HepG2 (cell line): ENCODE measurements at regions not wholly inside any gene's neighbourhood (a gene's known extent, or its start where the extent isn't known, plus 50 kb on each side); places are given as distances from the start of the nearest gene placed in this dataset.

ENCODE experiments used
- ATAC-seq: fragments of 200-7000 bp; cut with Tn5 transposase; 3 replicates; pipeline ENCODE4 v1.9.1; 2020; ENCODE audit warnings: mild to moderate bottlenecking, moderate library complexity
- BruUV-seq: library from RNA; stranded (reverse); fragments of 400-500 nt; replicated peaks from 2 replicates; lab custom pipeline; 2021; lab: Mats Ljungman, UMichigan
- CTCF ChIA-PET: fragments of 300-600 bp; formaldehyde crosslinking; extraction: SDS; loops from one replicate; lab custom pipeline; 2021; ENCODE audit warnings: low total read pairs, inconsistent platforms, low intra/inter-chr PET ratio; lab: Yijun Ruan, JAX
- POLR2A ChIA-PET: fragments of 350-600 bp; sonication (Branson Sonifier 250); formaldehyde crosslinking; loops from one replicate; lab custom pipeline; 2020; ENCODE audit warnings: antibody characterized with exemption, inconsistent platforms; lab: Yijun Ruan, JAX
- DNase-seq: peaks from one replicate; pipeline ENCODE4 v3.0.0-alpha.2; 2015; ENCODE audit warnings: low spot score
- FAIRE-seq: peaks from 3 replicates; lab custom pipeline; 2011; peaks lifted over from hg19 to GRCh38; lab: Jason Lieb, UNC
- H2AFZ ChIP-seq: one replicate; pipeline ENCODE4 v1.6.1; 2011; ENCODE audit warnings: low read length, inconsistent platforms
- H3K27ac ChIP-seq: fragments of 300-600 bp; 3 replicates; pipeline ENCODE4 v1.8.0; 2011; ENCODE audit warnings: mixed run types, mild to moderate bottlenecking, mixed read lengths, low read length, inconsistent platforms; ENCODE audit not compliant: insufficient read depth; ENCODE audit errors: extremely low read length
- H3K27me3 ChIP-seq, 2 experiments: fragments of 200-600 bp in 1 of 2; 2 replicates in 1 of 2; 3 replicates in 1 of 2; pipeline versions ENCODE4 v1.6.0 to v1.8.0; 2011; ENCODE audit warnings: low read length in 2 of 2, mild to moderate bottlenecking in 2 of 2, moderate library complexity in 2 of 2, inconsistent platforms in 1 of 2; ENCODE audit not compliant: insufficient read depth in 2 of 2, control insufficient read depth in 1 of 2
- H3K36me3 ChIP-seq, 2 experiments: fragments of 200-600 bp in 1 of 2; replicated peaks in 1 of 2; 2 replicates in 1 of 2; 3 replicates in 1 of 2; pipeline versions ENCODE4 v1.5.1 to v1.8.0; 2011; ENCODE audit warnings: low read length in 2 of 2, inconsistent platforms in 1 of 2; ENCODE audit not compliant: insufficient read depth in 2 of 2, control insufficient read depth in 1 of 2
- H3K4me1 ChIP-seq: 2 replicates; pipeline ENCODE4 v1.5.1; 2012; ENCODE audit warnings: low read length, inconsistent platforms; ENCODE audit not compliant: insufficient read depth
- H3K4me2 ChIP-seq: 2 replicates; pipeline ENCODE4 v1.6.0; 2011; ENCODE audit warnings: low read depth, low read length, inconsistent platforms
- H3K4me3 ChIP-seq, 3 experiments: fragments of 200-600 bp in 1 of 3; sonication (generic), shearing (Covaris generic) in 1 of 3; replicated peaks in 1 of 3; 2 replicates each; pipeline ENCODE4 v1.5.1; 2011 to 2016; ENCODE audit warnings: low read length in 3 of 3, inconsistent platforms in 2 of 3, low read depth in 2 of 3, mild to moderate bottlenecking in 2 of 3, control low read depth in 1 of 3, mixed read lengths in 1 of 3; ENCODE audit not compliant: insufficient read depth in 1 of 3
- H3K79me2 ChIP-seq: one replicate; pipeline ENCODE4 v1.6.1; 2011; ENCODE audit warnings: low read length, inconsistent platforms; ENCODE audit not compliant: insufficient read depth
- H3K9ac ChIP-seq: 2 replicates; pipeline ENCODE4 v1.6.0; 2011; ENCODE audit warnings: mild to moderate bottlenecking, low read depth, low read length, inconsistent platforms; ENCODE audit not compliant: insufficient read depth
- H3K9me3 ChIP-seq: 2 replicates; pipeline ENCODE4 v1.5.1; 2012; ENCODE audit warnings: mild to moderate bottlenecking, low read length
- H4K20me1 ChIP-seq: 2 replicates; pipeline ENCODE4 v1.6.0; 2011; ENCODE audit warnings: inconsistent platforms, mild to moderate bottlenecking, low read length, moderate library complexity; ENCODE audit not compliant: insufficient read depth
- ATF2 ChIP-seq: sonication (generic); formaldehyde crosslinking; IDR thresholded peaks from 2 replicates; pipeline ENCODE4 v1.4.0; 2020; ENCODE audit warnings: missing genetic modification reagents
- ATF5 ChIP-seq: sonication (generic); formaldehyde crosslinking; IDR thresholded peaks from 2 replicates; pipeline ENCODE4 v1.4.0; 2020; ENCODE audit warnings: mild to moderate bottlenecking, low read depth, missing genetic modification reagents
- BRCA1 ChIP-seq: sonication (generic); formaldehyde crosslinking; IDR thresholded peaks from 2 replicates; pipeline ENCODE4 v1.4.0; 2020; ENCODE audit warnings: missing genetic modification reagents
- CEBPB ChIP-seq: IDR thresholded peaks from 2 replicates; pipeline ENCODE4 v1.6.1; 2011; ENCODE audit warnings: low read depth, low read length, improper control_type of control experiment, borderline replicate concordance
- CENPBD1 ChIP-seq: sonication (generic); formaldehyde crosslinking; IDR thresholded peaks from 2 replicates; pipeline ENCODE4 v1.8.0; 2022; ENCODE audit warnings: missing genetic modification reagents, low read depth, mild to moderate bottlenecking, borderline replicate concordance
- CHD4 ChIP-seq: fragments of 200-600 bp; sonication (generic); IDR thresholded peaks from 2 replicates; pipeline ENCODE4 v1.7.0; 2017; ENCODE audit warnings: mild to moderate bottlenecking, low read length, borderline replicate concordance
- GFI1 ChIP-seq: sonication (generic); formaldehyde crosslinking; IDR thresholded peaks from 2 replicates; pipeline ENCODE4 v1.5.0; 2020; ENCODE audit warnings: missing genetic modification reagents, mild to moderate bottlenecking, borderline replicate concordance
- HNF1B ChIP-seq: sonication (generic); formaldehyde crosslinking; IDR thresholded peaks from 2 replicates; pipeline ENCODE4 v1.5.1; 2020; ENCODE audit warnings: mild to moderate bottlenecking, moderate library complexity, missing genetic modification reagents
- MED13 ChIP-seq: sonication (generic); formaldehyde crosslinking; IDR thresholded peaks from 2 replicates; pipeline ENCODE4 v1.5.0; 2020; ENCODE audit warnings: missing genetic modification reagents
- NR2F2 ChIP-seq: IDR thresholded peaks from 2 replicates; pipeline ENCODE4 v1.6.1; 2012; ENCODE audit warnings: low read depth, inconsistent platforms, borderline replicate concordance
- PAF1 ChIP-seq: IDR thresholded peaks from 2 replicates; pipeline ENCODE4 v1.6.1; 2016; ENCODE audit warnings: missing genetic modification reagents, missing compliant biosample characterization
- PHB2 ChIP-seq: fragments of 450-650 bp; IDR thresholded peaks from 2 replicates; pipeline ENCODE4 v1.6.1; 2018; ENCODE audit not compliant: partially characterized antibody
- SP5 ChIP-seq: IDR thresholded peaks from 2 replicates; pipeline ENCODE4 v1.6.1; 2016; ENCODE audit warnings: low read depth, borderline replicate concordance
- SSRP1 ChIP-seq: IDR thresholded peaks from 2 replicates; pipeline ENCODE4 v1.6.1; 2016; ENCODE audit warnings: control low read depth
- TMF1 ChIP-seq: sonication (generic); formaldehyde crosslinking; IDR thresholded peaks from 2 replicates; pipeline ENCODE4 v1.8.1; 2022; ENCODE audit warnings: low read depth, missing genetic modification reagents
- ZBTB1 ChIP-seq: sonication (generic); formaldehyde crosslinking; IDR thresholded peaks from 2 replicates; pipeline ENCODE4 v1.4.0; 2020; ENCODE audit warnings: missing genetic modification reagents, borderline replicate concordance
- ZNF75D ChIP-seq: sonication (generic); formaldehyde crosslinking; IDR thresholded peaks from 2 replicates; pipeline ENCODE4 v1.8.1; 2023; ENCODE audit warnings: missing genetic modification reagents, mild to moderate bottlenecking, borderline replicate concordance
- WGBS: methylation state at CpG from one replicate; pipeline ENCODE4 v1.1.6; 2017; ENCODE audit warnings: low lambda C conversion rate; 5-methylcytosine and 5-hydroxymethylcytosine counted together
- in situ Hi-C: cut with HindIII; loops from 2 replicates; pipeline ENCODE4 v1.10.0; 2017; ENCODE audit warnings: low pct_unique_long_range_greater_than_20kb; ENCODE audit not compliant: extremely low pct_ligation_motif_present
- intact Hi-C: fragments of 100-400 bp; cut with micrococcal nuclease; formaldehyde crosslinking; loops from one replicate; pipeline ENCODE4 v1.10.0; 2022; ENCODE audit not compliant: unreplicated experiment

GRCh38 chr7:94088560-94088959, 84.4 kb upstream of the BET1 start:
- H3K4me3 ChIP-seq, result no peak overlapping the region
- no peaks in the 10 kb centered on the region for H3K9me3 ChIP-seq
- no TSS peak for BruUV-seq
- H3K27me3 ChIP-seq, result peaks cover 0 to 7% of the 10 kb centered on the region in 2 experiments; a peak in 2 of 5 replicates
- H2AFZ ChIP-seq, result no peak overlapping the region
- no peak for FAIRE-seq
- H3K4me1 ChIP-seq, result no peaks in the 10 kb centered on the region
- CTCF ChIA-PET, result interaction anchor here (0.6 to 2.2 kb wide), 3 partner anchors 17 to 289 kb away, joined by 3 to 18 read pairs (median 9); no protein-coding TSS in a partner anchor
- in situ Hi-C loops (loop anchor here (5.0 kb wide), 1 partner anchor 186 kb away; no protein-coding TSS in a partner anchor), intact Hi-C loops (loop anchor here (10.0 kb wide), 1 partner anchor 844 kb away; no protein-coding TSS in a partner anchor)
- H3K9ac ChIP-seq, result no peak overlapping the region
- no peaks in the 10 kb centered on the region for H4K20me1 ChIP-seq
- no peak for DNase-seq
- H3K4me2 ChIP-seq, result no peak overlapping the region
- no peaks in the 10 kb centered on the region for H3K79me2 ChIP-seq
- H3K36me3 ChIP-seq, result no peaks in the 10 kb centered on the region
- POLR2A ChIA-PET, result no interaction called here
- TF ChIP-seq ZNF75D (no peak), PHB2 (no peak), NR2F2 (no peak), CEBPB (no peak), SSRP1 (CRISPR knock-in tag) (no peak), CHD4 (no peak), GFI1 (CRISPR knock-in tag) (no peak)
- no peak for ATAC-seq
- H3K27ac ChIP-seq, result no peak overlapping the region

- Histone ChIP-seq H3K9me3 (no peaks in the 10 kb centered on the region), H3K79me2 (no peaks in the 10 kb centered on the region), H2AFZ (no peak overlapping the region), H3K27ac (no peak overlapping the region), H3K9ac (no peak overlapping the region), H3K4me2 (no peak overlapping the region), H3K4me3 (no peak overlapping the region), H4K20me1 (no peaks in the 10 kb centered on the region), H3K4me1 (no peaks in the 10 kb centered on the region), H3K36me3 (no peaks in the 10 kb centered on the region), H3K27me3 (peaks cover 0 to 7% of the 10 kb centered on the region in 2 experiments; a peak in 2 of 5 replicates)
- in situ Hi-C loops, result loop anchor here (5.0 kb wide), 1 partner anchor 188 kb away; no protein-coding TSS in a partner anchor
- no TSS peak for BruUV-seq
- intact Hi-C loops, result loop anchor here (10.0 kb wide), 1 partner anchor 845 kb away; no protein-coding TSS in a partner anchor
- ATAC-seq (no peak), FAIRE-seq (no peak), DNase-seq (no peak)
- WGBS, result 0% methylated on average over 4 of the region's 4 CpGs
- ChIA-PET CTCF (no interaction called here), POLR2A (no interaction called here)
- TF ChIP-seq SP5, result no peak
- TF ChIP-seq MED13, result no peak
- no peak for TF ChIP-seq BRCA1 (CRISPR knock-in tag)
- TF ChIP-seq TMF1 (CRISPR knock-in tag), result no peak
- no peak for TF ChIP-seq HNF1B (CRISPR knock-in tag)
- no peak for TF ChIP-seq ATF2 (CRISPR knock-in tag)
- TF ChIP-seq CENPBD1, result no peak
- TF ChIP-seq PAF1, result no peak
- no peak for TF ChIP-seq ZBTB1 (CRISPR knock-in tag)
- TF ChIP-seq ATF5, result no peak
Observed at GRCh38 chr7:94089806-94090205, 85.7 kb upstream of the BET1 start.
